Stomach (tissue), 4 donors: ENCODE measurements at regions not wholly inside any gene's neighbourhood (a gene's known extent, or its start where the extent isn't known, plus 50 kb on each side); places are given as distances from the start of the nearest gene placed in this dataset.

ENCODE experiments used
- CTCF ChIP-seq, 7 experiments: fragments of 450-650 bp in 4 of 7; fragments of 200-600 bp in 3 of 7; sonication (generic) in 3 of 7; IDR thresholded peaks; one replicate each; pipeline ENCODE4 v1.5.1; 2016 to 2019; ENCODE audit warnings: antibody characterized with exemption in 7 of 7, control low read depth in 2 of 7, mild to moderate bottlenecking in 1 of 7
- POLR2A ChIP-seq, 4 donors: fragments of 450-650 bp; IDR thresholded peaks; one replicate each; pipeline ENCODE4 v1.6.1; 2016; ENCODE audit warnings: antibody characterized with exemption in 4 of 4, control low read depth in 2 of 4, mild to moderate bottlenecking in 1 of 4, moderate library complexity in 1 of 4
- POLR2AphosphoS5 ChIP-seq, 3 donors: sonication (generic); formaldehyde crosslinking; IDR thresholded peaks; one replicate each; pipeline ENCODE4 v1.6.1; 2016; ENCODE audit warnings: antibody characterized with exemption in 3 of 3

GRCh38 chr2:81445176-81445575 is 1140.6 kb upstream of the LRRTM1 start:
- TF ChIP-seq POLR2A (IDR thresholded peaks at IDR 0.05) (no peak), CTCF (IDR thresholded peaks at IDR 0.05) (no peak), POLR2AphosphoS5 (IDR thresholded peaks at IDR 0.05) (no peak)
